OCI-LY3 (cell line): ENCODE measurements at regions not wholly inside any gene's neighbourhood (a gene's known extent, or its start where the extent isn't known, plus 50 kb on each side); places are given as distances from the start of the nearest gene placed in this dataset.

ENCODE experiments used
- H2AFZ ChIP-seq: fragments of 200-600, 300-600 bp; shearing (Covaris generic); 2 replicates; pipeline ENCODE4 v1.6.0; 2014; ENCODE audit warnings: antibody characterized with exemption, low read depth, low read length
- H3K27ac ChIP-seq: fragments of 200-600, 300-600 bp; sonication (generic); 2 replicates; pipeline ENCODE4 v1.5.1; 2014; ENCODE audit warnings: mild to moderate bottlenecking, low read length, moderate library complexity, mixed read lengths
- H3K27me3 ChIP-seq: fragments of 200-600, 300-600 bp; sonication (generic); 2 replicates; pipeline ENCODE4 v1.6.1; 2014; ENCODE audit warnings: low read depth, low read length, mixed read lengths
- H3K36me3 ChIP-seq: fragments of 200-600, 300-600 bp; sonication (generic); replicated peaks from 2 replicates; pipeline ENCODE3; 2014; ENCODE audit warnings: low read depth, low read length, mixed read lengths
- H3K4me1 ChIP-seq: fragments of 300-600, 200-600 bp; sonication (generic); 2 replicates; pipeline ENCODE4 v1.6.1; 2014; ENCODE audit warnings: low read length, mixed read lengths
- H3K4me2 ChIP-seq: fragments of 200-600, 300-600 bp; sonication (generic); 2 replicates; pipeline ENCODE4 v1.6.1; 2014; ENCODE audit warnings: low read length, mixed read lengths
- H3K4me3 ChIP-seq: fragments of 300-600, 200-600 bp; sonication (generic); 2 replicates; pipeline ENCODE4 v1.5.1; 2014; ENCODE audit warnings: antibody characterized with exemption, mild to moderate bottlenecking, low read length, moderate library complexity
- H3K79me2 ChIP-seq: fragments of 300-600, 200-600 bp; shearing (Covaris generic); 2 replicates; pipeline ENCODE4 v1.6.1; 2014; ENCODE audit warnings: mild to moderate bottlenecking, low read length, mixed read lengths
- H3K9ac ChIP-seq: fragments of 300-600, 200-600 bp; shearing (Covaris generic); 2 replicates; pipeline ENCODE4 v1.6.0; 2014; ENCODE audit warnings: mild to moderate bottlenecking, low read length, moderate library complexity
- H3K9me3 ChIP-seq: fragments of 200-600, 300-600 bp; shearing (Covaris generic); 2 replicates; pipeline ENCODE4 v1.6.1; 2014; ENCODE audit warnings: low read length, mixed read lengths; ENCODE audit not compliant: insufficient read depth
- H4K20me1 ChIP-seq: fragments of 200-600, 300-600 bp; sonication (generic); 2 replicates; pipeline ENCODE4 v1.6.1; 2016; ENCODE audit warnings: low read length, mixed read lengths; ENCODE audit not compliant: insufficient read depth
- CTCF ChIP-seq: fragments of 200-600, 300-600 bp; sonication (generic); IDR thresholded peaks from 2 replicates; pipeline ENCODE4 v1.5.1; 2014; ENCODE audit warnings: antibody characterized with exemption, low read length, low read depth
- EZH2phosphoT487 ChIP-seq: fragments of 200-600 bp; shearing (Covaris generic); IDR thresholded peaks from 2 replicates; pipeline ENCODE4 v1.6.1; 2018; ENCODE audit warnings: antibody characterized with exemption, mixed run types, low read depth

GRCh38 chr6:145400508-145400907, 334.8 kb downstream of the EPM2A start:
- Histone ChIP-seq H4K20me1 (no peaks in the 10 kb centered on the region), H3K27ac (no peak overlapping the region), H3K79me2 (no peaks in the 10 kb centered on the region), H2AFZ (no peak overlapping the region), H3K4me2 (no peak overlapping the region), H3K27me3 (no peaks in the 10 kb centered on the region), H3K36me3 (no peaks in the 10 kb centered on the region), H3K4me1 (no peaks in the 10 kb centered on the region), H3K9ac (no peak overlapping the region), H3K4me3 (no peak overlapping the region), H3K9me3 (no peaks in the 10 kb centered on the region)
- TF ChIP-seq EZH2phosphoT487 (no peak), CTCF (no peak)

GRCh38 chr6:145405006-145405551, 330.2 kb downstream of the EPM2A start:
- H3K9ac ChIP-seq = no peak overlapping the region
- no peak for TF ChIP-seq CTCF
- TF ChIP-seq EZH2phosphoT487 = no peak
- H4K20me1 ChIP-seq = no peaks in the 10 kb centered on the region
- H3K4me1 ChIP-seq = no peaks in the 10 kb centered on the region
- H3K4me3 ChIP-seq = no peak overlapping the region
- H3K79me2 ChIP-seq = no peaks in the 10 kb centered on the region
- H3K36me3 ChIP-seq = no peaks in the 10 kb centered on the region
- no peak overlapping the region for H3K4me2 ChIP-seq
- no peak overlapping the region for H3K27ac ChIP-seq
- no peaks in the 10 kb centered on the region for H3K9me3 ChIP-seq
- H3K27me3 ChIP-seq = no peaks in the 10 kb centered on the region
- no peak overlapping the region for H2AFZ ChIP-seq

GRCh38 chr6:145406783-145407182, 328.5 kb downstream of the EPM2A start:
- no peak overlapping the region for H3K9ac ChIP-seq
- H3K4me3 ChIP-seq = no peak overlapping the region
- H3K27ac ChIP-seq = no peak overlapping the region
- no peak for TF ChIP-seq EZH2phosphoT487
- TF ChIP-seq CTCF = no peak
- H3K79me2 ChIP-seq = no peaks in the 10 kb centered on the region
- H3K4me1 ChIP-seq = no peaks in the 10 kb centered on the region
- H3K27me3 ChIP-seq = no peaks in the 10 kb centered on the region
- H2AFZ ChIP-seq = no peak overlapping the region
- H4K20me1 ChIP-seq = no peaks in the 10 kb centered on the region
- H3K9me3 ChIP-seq = no peaks in the 10 kb centered on the region
- H3K4me2 ChIP-seq = no peak overlapping the region
- H3K36me3 ChIP-seq = no peaks in the 10 kb centered on the region

GRCh38 chr6:145415616-145416015, 319.7 kb downstream of the EPM2A start:
- H3K27ac ChIP-seq = no peak overlapping the region
- H3K4me1 ChIP-seq = no peaks in the 10 kb centered on the region
- H3K4me2 ChIP-seq = no peak overlapping the region
- H3K27me3 ChIP-seq = no peaks in the 10 kb centered on the region
- no peak overlapping the region for H3K4me3 ChIP-seq
- H3K9me3 ChIP-seq = no peaks in the 10 kb centered on the region
- no peaks in the 10 kb centered on the region for H3K36me3 ChIP-seq
- H3K79me2 ChIP-seq = no peaks in the 10 kb centered on the region
- no peak overlapping the region for H3K9ac ChIP-seq
- H2AFZ ChIP-seq = no peak overlapping the region
- TF ChIP-seq EZH2phosphoT487 = no peak
- TF ChIP-seq CTCF = no peak
- H4K20me1 ChIP-seq = no peaks in the 10 kb centered on the region
